Activated naive CD4-positive, alpha-beta T cell treated with anti-CD3 and anti-CD28 coated beads for 36 hours (primary cell): ENCODE measurements at regions not wholly inside any gene's neighbourhood (a gene's known extent, or its start where the extent isn't known, plus 50 kb on each side); places are given as distances from the start of the nearest gene placed in this dataset.

Experiments
- CTCF ChIA-PET: fragments of 350-600 bp; sonication (Branson Sonifier 250); formaldehyde crosslinking; loops from one replicate; lab custom pipeline; 2021; ENCODE audit warnings: antibody characterized with exemption; lab: Charles Lee
- DNase-seq: peaks from one replicate; pipeline ENCODE4 v3.0.0-alpha.2; 2020
- H3K27ac Mint-ChIP-seq: one replicate; pipeline ENCODE4 v1.8.0; 2021; ENCODE audit warnings: mild to moderate bottlenecking, mixed read lengths
- H3K27me3 Mint-ChIP-seq: one replicate; pipeline ENCODE4 v1.8.0; 2021; ENCODE audit warnings: low read depth, mixed read lengths
- H3K36me3 Mint-ChIP-seq: one replicate; pipeline ENCODE4 v1.8.0; 2021; ENCODE audit warnings: low read depth, mixed read lengths
- H3K4me1 Mint-ChIP-seq: one replicate; pipeline ENCODE4 v1.8.0; 2021; ENCODE audit warnings: low read depth, mixed read lengths
- H3K4me3 Mint-ChIP-seq: one replicate; pipeline ENCODE4 v1.8.0; 2021; ENCODE audit warnings: mild to moderate bottlenecking, moderate library complexity, mixed read lengths
- H3K9me3 Mint-ChIP-seq: one replicate; pipeline ENCODE4 v1.8.0; 2021; ENCODE audit warnings: mixed read lengths
- intact Hi-C: fragments of 100-400 bp; cut with micrococcal nuclease; formaldehyde crosslinking; loops from one replicate; pipeline ENCODE4 v1.15.1; 2023

GRCh38 chr15:57767481-57767880 lies 61.0 kb downstream of the POLR2M start:
- peaks cover 16% of the 10 kb centered on the region for H3K4me1 Mint-ChIP-seq

GRCh38 chr15:57769266-57769665 lies 62.8 kb downstream of the POLR2M start:
- Mint-ChIP-seq H3K4me1 (peaks cover 20% of the 10 kb centered on the region), H3K9me3 (no peaks in the 10 kb centered on the region), H3K36me3 (no peaks in the 10 kb centered on the region), H3K27ac (no peak overlapping the region), H3K4me3 (no peak overlapping the region), H3K27me3 (no peaks in the 10 kb centered on the region)
- CTCF ChIA-PET: interaction anchor here (1.5 to 1.8 kb wide), 2 partner anchors 8 to 37 kb away, joined by 4 to 5 read pairs; no protein-coding TSS in a partner anchor
- DNase-seq: no peak
- intact Hi-C loops: no loop called here

More at GRCh38 chr15:57767481-57767880, 61.0 kb downstream of the POLR2M start:
- Mint-ChIP-seq H3K27me3 (no peaks in the 10 kb centered on the region), H3K4me3 (no peak overlapping the region), H3K9me3 (no peaks in the 10 kb centered on the region), H3K36me3 (no peaks in the 10 kb centered on the region), H3K27ac (no peak overlapping the region)
- intact Hi-C loops: loop anchor here (1.0 kb wide), 1 partner anchor 17 kb away; no protein-coding TSS in a partner anchor
- DNase-seq: no peak
- CTCF ChIA-PET: interaction anchor here (1.5 to 1.8 kb wide), 3 partner anchors 10 to 93 kb away, joined by 4 to 5 read pairs (median 5); no protein-coding TSS in a partner anchor

- intact Hi-C loops: no loop called here
- CTCF ChIA-PET: interaction anchor here (0.9 kb wide), 1 partner anchor 90 kb away, joined by 3 read pairs; no protein-coding TSS in a partner anchor
- Mint-ChIP-seq H3K4me1 (peaks cover 20% of the 10 kb centered on the region), H3K27ac (no peak overlapping the region), H3K27me3 (no peaks in the 10 kb centered on the region), H3K36me3 (no peaks in the 10 kb centered on the region), H3K4me3 (no peak overlapping the region), H3K9me3 (no peaks in the 10 kb centered on the region)
- DNase-seq: no peak
These were observed 64.0 kb downstream of the POLR2M start for GRCh38 chr15:57770495-57770894.

- intact Hi-C loops: no loop called here
- H3K27ac Mint-ChIP-seq: no peak overlapping the region
- CTCF ChIA-PET: no interaction called here
- H3K9me3 Mint-ChIP-seq: no peaks in the 10 kb centered on the region
- DNase-seq: no peak
- H3K4me3 Mint-ChIP-seq: no peak overlapping the region
- no peaks in the 10 kb centered on the region for H3K36me3 Mint-ChIP-seq
- no peaks in the 10 kb centered on the region for H3K27me3 Mint-ChIP-seq
- peaks cover 26% of the 10 kb centered on the region for H3K4me1 Mint-ChIP-seq
These were observed 65.9 kb downstream of the POLR2M start for GRCh38 chr15:57772223-57772957.

- no peak overlapping the region for H3K27ac Mint-ChIP-seq
- no peaks in the 10 kb centered on the region for H3K27me3 Mint-ChIP-seq
- no peak for DNase-seq
- no peaks in the 10 kb centered on the region for H3K9me3 Mint-ChIP-seq
- no peak overlapping the region for H3K4me3 Mint-ChIP-seq
- peaks cover 22% of the 10 kb centered on the region for H3K4me1 Mint-ChIP-seq
- intact Hi-C loops: no loop called here
- H3K36me3 Mint-ChIP-seq: no peaks in the 10 kb centered on the region
- CTCF ChIA-PET: no interaction called here
These were observed 66.5 kb downstream of the POLR2M start for GRCh38 chr15:57773051-57773450.

- Mint-ChIP-seq H3K4me1 (peaks cover 21% of the 10 kb centered on the region), H3K27ac (no peak overlapping the region), H3K4me3 (no peak overlapping the region), H3K36me3 (no peaks in the 10 kb centered on the region), H3K27me3 (peaks cover 4% of the 10 kb centered on the region), H3K9me3 (no peaks in the 10 kb centered on the region)
- CTCF ChIA-PET: interaction anchor here (0.9 to 1.1 kb wide), 2 partner anchors 9 to 84 kb away, joined by 3 to 4 read pairs; no protein-coding TSS in a partner anchor
- intact Hi-C loops: no loop called here
- DNase-seq: no peak
These were observed 70.5 kb downstream of the POLR2M start for GRCh38 chr15:57777003-57777402.

- H3K4me1 Mint-ChIP-seq: peaks cover 13% of the 10 kb centered on the region
- H3K9me3 Mint-ChIP-seq: no peaks in the 10 kb centered on the region
- no peak overlapping the region for H3K27ac Mint-ChIP-seq
- H3K4me3 Mint-ChIP-seq: no peak overlapping the region
- peaks cover 4% of the 10 kb centered on the region for H3K27me3 Mint-ChIP-seq
- CTCF ChIA-PET: interaction anchor here (1.0 kb wide), 1 partner anchor 47 kb away, joined by 3 read pairs; no protein-coding TSS in a partner anchor
- intact Hi-C loops: no loop called here
- no peak for DNase-seq
- H3K36me3 Mint-ChIP-seq: no peaks in the 10 kb centered on the region
These were observed 74.0 kb downstream of the POLR2M start for GRCh38 chr15:57780471-57780870.

GRCh38 chr15:57782731-57783130 lies 76.2 kb downstream of the POLR2M start:
- Mint-ChIP-seq H3K4me1 (peaks cover 6% of the 10 kb centered on the region), H3K27me3 (peaks cover 8% of the 10 kb centered on the region), H3K36me3 (no peaks in the 10 kb centered on the region), H3K4me3 (no peak overlapping the region), H3K9me3 (no peaks in the 10 kb centered on the region), H3K27ac (no peak overlapping the region)
- no peak for DNase-seq
- intact Hi-C loops: no loop called here
- CTCF ChIA-PET: no interaction called here

GRCh38 chr15:57784081-57784511 lies 77.6 kb downstream of the POLR2M start:
- H3K4me1 Mint-ChIP-seq: peaks cover 4% of the 10 kb centered on the region
- H3K27ac Mint-ChIP-seq: no peak overlapping the region
- H3K27me3 Mint-ChIP-seq: peaks cover 12% of the 10 kb centered on the region
- no peak for DNase-seq
- no peaks in the 10 kb centered on the region for H3K36me3 Mint-ChIP-seq
- CTCF ChIA-PET: interaction anchor here (0.6 to 1.0 kb wide), 2 partner anchors 77 to 138 kb away, joined by 3 to 4 read pairs; no protein-coding TSS in a partner anchor
- intact Hi-C loops: loop anchor here (1.0 kb wide), 1 partner anchor 17 kb away; no protein-coding TSS in a partner anchor
- no peaks in the 10 kb centered on the region for H3K9me3 Mint-ChIP-seq
- no peak overlapping the region for H3K4me3 Mint-ChIP-seq

GRCh38 chr15:57785039-57785438 lies 78.5 kb downstream of the POLR2M start:
- intact Hi-C loops: loop anchor here (5.0 kb wide), 1 partner anchor 62 kb away; no protein-coding TSS in a partner anchor
- CTCF ChIA-PET: interaction anchor here (1.0 to 1.4 kb wide), 2 partner anchors 34 to 76 kb away, joined by 3 to 4 read pairs; no protein-coding TSS in a partner anchor
- Mint-ChIP-seq H3K27me3 (peaks cover 12% of the 10 kb centered on the region), H3K4me1 (peaks cover 4% of the 10 kb centered on the region), H3K27ac (no peak overlapping the region), H3K36me3 (no peaks in the 10 kb centered on the region), H3K9me3 (no peaks in the 10 kb centered on the region), H3K4me3 (no peak overlapping the region)
- DNase-seq: no peak

GRCh38 chr15:57785959-57786358 lies 79.4 kb downstream of the POLR2M start:
- CTCF ChIA-PET: interaction anchor here (1.4 kb wide), 1 partner anchor 35 kb away, joined by 3 read pairs; no protein-coding TSS in a partner anchor
- Mint-ChIP-seq H3K4me1 (peaks cover 4% of the 10 kb centered on the region), H3K4me3 (no peak overlapping the region), H3K27me3 (peaks cover 12% of the 10 kb centered on the region), H3K9me3 (no peaks in the 10 kb centered on the region), H3K36me3 (no peaks in the 10 kb centered on the region), H3K27ac (no peak overlapping the region)
- DNase-seq: peak; percentile 29
- intact Hi-C loops: loop anchor here (5.0 kb wide), 1 partner anchor 61 kb away; no protein-coding TSS in a partner anchor

- Mint-ChIP-seq H3K27ac (no peak overlapping the region), H3K27me3 (peaks cover 12% of the 10 kb centered on the region), H3K4me1 (peaks cover 4% of the 10 kb centered on the region), H3K9me3 (no peaks in the 10 kb centered on the region), H3K36me3 (no peaks in the 10 kb centered on the region), H3K4me3 (no peak overlapping the region)
- CTCF ChIA-PET: no interaction called here
- DNase-seq: no peak
- intact Hi-C loops: loop anchor here (5.0 kb wide), 1 partner anchor 58 kb away; no protein-coding TSS in a partner anchor
These were observed 82.7 kb downstream of the POLR2M start for GRCh38 chr15:57789225-57789624.
